Lower lobe of right lung (tissue), 2 donors: ENCODE measurements at regions not wholly inside any gene's neighbourhood (a gene's known extent, or its start where the extent isn't known, plus 50 kb on each side); places are given as distances from the start of the nearest gene placed in this dataset.

Experiments used
- ATAC-seq, 2 donors: fragments of 200-7000 bp; cut with Tn5 transposase; one replicate each; pipeline ENCODE4 v1.9.1; 2020 to 2022; ENCODE audit warnings: mild to moderate bottlenecking in 2 of 2, moderate library complexity in 2 of 2
- DNase-seq: peaks from one replicate; pipeline ENCODE4 v3.0.0-alpha.2; 2020
- H3K27ac ChIP-seq: fragments of 200-600 bp; one replicate; pipeline ENCODE4 v1.8.0; 2022
- H3K27me3 ChIP-seq: fragments of 200-600 bp; one replicate; pipeline ENCODE4 v1.8.0; 2022; ENCODE audit warnings: low read depth
- H3K36me3 ChIP-seq: fragments of 200-600 bp; one replicate; pipeline ENCODE4 v1.8.0; 2022; ENCODE audit warnings: mild to moderate bottlenecking
- H3K4me1 ChIP-seq: fragments of 200-600 bp; one replicate; pipeline ENCODE4 v1.8.0; 2022
- H3K4me3 ChIP-seq: fragments of 200-600 bp; one replicate; pipeline ENCODE4 v1.8.0; 2022; ENCODE audit warnings: mild to moderate bottlenecking
- H3K9me3 ChIP-seq: fragments of 200-600 bp; one replicate; pipeline ENCODE4 v1.8.0; 2022
- intact Hi-C: fragments of 100-400 bp; cut with DNase I; formaldehyde crosslinking; loops from one replicate; pipeline ENCODE4 v1.11.0; 2022
- TF ChIP-seq, protein P1 (sequence below): fragments of 200-600 bp; IDR thresholded peaks from one replicate; pipeline ENCODE4 v1.8.0; 2022; ENCODE audit warnings: antibody characterized with exemption, mild to moderate bottlenecking
- donor health status: DM: no; HTN: yes; CAD: no; lungs with severe emphysema.

DNA sequence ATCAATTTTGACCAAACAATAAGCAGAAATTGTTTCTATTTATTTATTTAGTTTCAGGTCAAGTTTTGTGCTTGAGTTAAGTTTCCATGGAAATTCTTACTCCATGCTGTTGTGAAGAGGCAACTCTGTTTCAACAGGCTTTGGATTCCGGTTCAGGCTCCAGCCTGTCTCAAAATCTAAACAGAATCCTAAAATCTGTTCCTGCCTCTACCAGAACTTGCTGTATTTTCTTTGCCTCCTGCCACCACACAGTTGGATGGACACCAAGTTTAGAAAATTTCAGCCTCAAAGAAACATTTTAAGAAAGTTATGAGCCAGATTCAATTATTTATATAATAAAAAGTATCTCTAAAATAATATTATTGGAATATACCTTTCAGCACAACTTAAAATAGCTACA is 330.9 kb downstream of the FOXG1 start:
- no peak overlapping the region for H3K4me3 ChIP-seq
- H3K27me3 ChIP-seq: no peaks in the 10 kb centered on the region
- H3K4me1 ChIP-seq: no peaks in the 10 kb centered on the region
- H3K27ac ChIP-seq: no peak overlapping the region
- DNase-seq (no peak), ATAC-seq (no peak)
- intact Hi-C loops: no loop called here
- TF ChIP-seq, protein P1, sequence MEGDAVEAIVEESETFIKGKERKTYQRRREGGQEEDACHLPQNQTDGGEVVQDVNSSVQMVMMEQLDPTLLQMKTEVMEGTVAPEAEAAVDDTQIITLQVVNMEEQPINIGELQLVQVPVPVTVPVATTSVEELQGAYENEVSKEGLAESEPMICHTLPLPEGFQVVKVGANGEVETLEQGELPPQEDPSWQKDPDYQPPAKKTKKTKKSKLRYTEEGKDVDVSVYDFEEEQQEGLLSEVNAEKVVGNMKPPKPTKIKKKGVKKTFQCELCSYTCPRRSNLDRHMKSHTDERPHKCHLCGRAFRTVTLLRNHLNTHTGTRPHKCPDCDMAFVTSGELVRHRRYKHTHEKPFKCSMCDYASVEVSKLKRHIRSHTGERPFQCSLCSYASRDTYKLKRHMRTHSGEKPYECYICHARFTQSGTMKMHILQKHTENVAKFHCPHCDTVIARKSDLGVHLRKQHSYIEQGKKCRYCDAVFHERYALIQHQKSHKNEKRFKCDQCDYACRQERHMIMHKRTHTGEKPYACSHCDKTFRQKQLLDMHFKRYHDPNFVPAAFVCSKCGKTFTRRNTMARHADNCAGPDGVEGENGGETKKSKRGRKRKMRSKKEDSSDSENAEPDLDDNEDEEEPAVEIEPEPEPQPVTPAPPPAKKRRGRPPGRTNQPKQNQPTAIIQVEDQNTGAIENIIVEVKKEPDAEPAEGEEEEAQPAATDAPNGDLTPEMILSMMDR: no peak
- H3K36me3 ChIP-seq: no peaks in the 10 kb centered on the region
- H3K9me3 ChIP-seq: no peaks in the 10 kb centered on the region

DNA sequence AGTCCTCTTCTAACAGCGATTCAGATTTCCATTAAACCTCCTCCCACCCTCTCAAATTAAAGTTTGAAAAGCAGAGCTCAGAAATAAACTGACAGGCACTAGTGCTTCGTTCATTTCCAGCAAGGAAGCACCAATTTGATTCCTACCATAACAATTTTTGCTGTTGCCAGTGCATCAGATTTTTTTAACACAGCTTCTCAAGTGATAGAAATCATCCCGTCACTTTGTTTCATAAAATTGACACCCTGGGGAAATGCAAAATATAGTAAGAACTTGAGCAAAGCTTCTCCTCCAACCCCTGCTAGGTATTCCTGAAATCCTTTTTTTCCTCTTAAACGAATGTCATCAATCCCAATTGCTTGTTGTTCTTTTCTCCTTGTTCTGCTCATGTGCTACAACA is 332.1 kb downstream of the FOXG1 start:
- TF ChIP-seq, protein P1: no peak
- Histone ChIP-seq H3K4me1 (no peaks in the 10 kb centered on the region), H3K27ac (no peak overlapping the region), H3K36me3 (no peaks in the 10 kb centered on the region), H3K4me3 (no peak overlapping the region), H3K9me3 (no peaks in the 10 kb centered on the region), H3K27me3 (no peaks in the 10 kb centered on the region)
- DNase-seq (no peak), ATAC-seq (no peak)
- intact Hi-C loops: no loop called here

DNA sequence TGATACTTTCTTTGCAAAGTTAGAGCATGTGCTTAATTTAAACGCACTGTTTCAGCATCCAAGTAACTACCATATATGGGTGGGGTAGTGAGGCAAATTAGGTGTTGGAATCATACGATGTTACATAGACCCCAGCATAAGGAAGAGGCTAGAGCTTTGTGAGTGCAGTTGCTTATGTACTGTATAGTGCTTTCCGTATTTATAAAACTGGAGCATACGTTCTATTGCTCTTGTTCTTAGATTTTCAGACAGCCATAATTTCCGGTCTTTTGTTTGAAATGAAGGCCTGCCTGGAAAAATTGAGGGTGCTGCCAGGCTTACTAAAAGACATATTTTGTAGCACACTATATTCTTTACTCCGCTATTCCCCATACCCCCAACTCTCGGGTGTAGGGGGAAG is 335.7 kb downstream of the FOXG1 start:
- intact Hi-C loops: no loop called here
- Histone ChIP-seq H3K4me1 (no peaks in the 10 kb centered on the region), H3K27ac (no peak overlapping the region), H3K4me3 (no peak overlapping the region), H3K27me3 (no peaks in the 10 kb centered on the region), H3K9me3 (no peaks in the 10 kb centered on the region), H3K36me3 (no peaks in the 10 kb centered on the region)
- no peak for ATAC-seq
- TF ChIP-seq, protein P1: no peak
- DNase-seq: no peak

DNA sequence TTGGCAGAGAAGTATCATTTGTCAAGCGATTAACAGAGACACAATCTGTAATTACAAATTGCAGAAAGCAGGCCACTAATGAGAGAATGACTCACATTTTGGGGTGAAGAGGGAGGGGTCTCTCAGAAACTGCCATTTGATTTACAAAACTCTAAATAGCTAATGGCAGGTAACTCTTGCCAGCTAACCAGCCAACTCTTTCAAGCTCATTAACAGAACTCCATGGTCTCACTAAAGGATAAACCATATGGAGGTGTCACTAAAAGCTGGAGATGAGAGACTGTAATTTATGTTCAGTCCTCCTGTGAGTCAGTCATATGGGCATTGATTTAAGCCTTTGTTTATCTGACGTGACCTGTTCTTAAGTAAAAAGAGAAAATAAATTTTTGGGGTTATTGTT is 336.4 kb downstream of the FOXG1 start:
- no peaks in the 10 kb centered on the region for H3K36me3 ChIP-seq
- H3K27ac ChIP-seq: no peak overlapping the region
- TF ChIP-seq, protein P1: no peak

DNA sequence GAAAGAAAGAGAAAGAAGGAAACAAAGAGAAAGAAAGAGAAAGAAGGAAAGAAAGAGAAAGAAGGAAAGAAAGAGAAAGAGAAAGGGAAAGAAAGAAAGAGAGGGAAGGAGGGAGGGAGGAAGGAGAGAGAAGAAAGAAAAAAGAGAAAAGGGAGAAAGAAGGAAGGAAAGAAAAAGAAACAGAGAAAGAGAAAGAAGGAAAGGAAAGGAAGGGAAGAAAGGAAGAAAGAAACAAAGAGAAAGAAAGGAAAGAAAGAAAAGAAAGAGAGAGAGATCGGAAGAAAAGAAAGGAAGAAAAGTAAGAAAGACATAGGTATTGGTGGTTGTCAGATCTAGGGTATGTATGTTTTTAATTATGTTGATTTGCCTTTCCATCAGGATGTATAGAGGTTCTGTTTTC is 342.3 kb downstream of the FOXG1 start:
- DNase-seq: no peak
- H3K4me1 ChIP-seq: no peaks in the 10 kb centered on the region

More for the DNA sequence above, 336.4 kb downstream of the FOXG1 start:
- Histone ChIP-seq H3K4me3 (no peak overlapping the region), H3K27me3 (no peaks in the 10 kb centered on the region), H3K9me3 (no peaks in the 10 kb centered on the region), H3K4me1 (no peaks in the 10 kb centered on the region)
- intact Hi-C loops: no loop called here
- no peak for ATAC-seq
- DNase-seq: no peak

More for the DNA sequence above, 342.3 kb downstream of the FOXG1 start:
- Histone ChIP-seq H3K36me3 (no peaks in the 10 kb centered on the region), H3K27me3 (no peaks in the 10 kb centered on the region), H3K9me3 (no peaks in the 10 kb centered on the region), H3K27ac (no peak overlapping the region), H3K4me3 (no peak overlapping the region)
- TF ChIP-seq, protein P1: no peak
- intact Hi-C loops: no loop called here
- no peak for ATAC-seq
